ENCODE measurements at regions not wholly inside any gene's neighbourhood (a gene's known extent, or its start where the extent isn't known, plus 50 kb on each side); places are given as distances from the start of the nearest gene placed in this dataset.

DNA sequence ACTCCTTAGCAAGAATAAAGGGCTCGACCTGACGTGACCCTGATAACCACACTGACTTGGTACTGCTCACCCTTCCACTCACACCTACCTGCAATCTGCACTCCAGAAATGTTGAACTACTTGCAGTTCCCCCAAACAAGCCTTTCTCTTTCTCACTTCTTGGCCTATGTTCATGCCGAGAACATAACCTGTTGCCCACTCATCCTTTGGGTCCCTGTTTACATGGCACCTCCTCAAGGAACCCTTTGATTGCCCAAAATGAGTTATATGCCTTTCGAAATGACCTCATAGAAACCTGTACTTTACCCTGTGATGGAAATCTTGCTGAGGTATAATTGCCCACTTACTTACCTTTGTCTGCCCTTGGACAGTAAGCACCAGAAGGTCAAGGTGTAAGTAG lies 96.2 kb downstream of the TMCO5A start:
- H3K4me1 ChIP-seq (ENCODE audit: control insufficient read depth in 1 of 2, insufficient read depth in 2 of 2, low read length in 2 of 2) = no peaks in the 10 kb centered on the region

DNA sequence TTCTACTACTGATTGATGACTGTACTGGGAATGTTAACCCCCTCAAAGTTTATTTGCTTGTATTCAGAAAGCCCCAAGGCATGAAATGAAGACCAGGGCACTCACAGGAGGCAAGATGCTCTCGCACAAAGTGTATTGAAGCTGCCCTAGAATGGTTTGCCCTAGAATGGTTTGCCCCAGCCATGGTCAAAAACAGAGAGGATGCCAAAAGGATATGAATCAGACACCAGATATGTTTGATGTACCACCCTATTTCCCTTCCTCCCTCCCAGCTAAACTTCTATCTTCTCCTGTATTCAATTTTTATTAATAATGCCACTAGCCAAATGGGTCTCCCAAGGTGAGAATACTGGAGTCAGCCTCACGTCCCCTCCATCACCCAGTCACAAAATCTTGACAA lies 101.3 kb downstream of the TMCO5A start:
- WGBS (ENCODE audit: insufficient coverage) = 100% methylated on average over 1 of the region's 2 CpGs
- H3K4me3 Mint-ChIP-seq = no peak overlapping the region
- intact Hi-C loops (cut with micrococcal nuclease) = no loop called here
- Histone ChIP-seq H2AFZ (ENCODE audit: insufficient read depth, low read depth, low read length, poor library complexity, severe bottlenecking) (no peak overlapping the region), H3K9ac (ENCODE audit: insufficient read depth, low read length, poor library complexity, severe bottlenecking) (no peak overlapping the region), H3K4me1 (ENCODE audit: control insufficient read depth in 1 of 2, insufficient read depth in 2 of 2, low read length in 2 of 2) (no peaks in the 10 kb centered on the region), H3K27ac (ENCODE audit: low read depth in 1 of 2, low read length in 2 of 2) (no peak overlapping the region), H3K4me3 (replicated peaks in 1 of 3; ENCODE audit: low read depth in 2 of 3, low read length in 3 of 3) (no peak overlapping the region), H3K4me2 (replicated peaks; ENCODE audit: extremely low read depth, low read length, poor library complexity, severe bottlenecking) (no peak overlapping the region), H3K9me3 (replicated peaks in 1 of 2; ENCODE audit: control insufficient read depth in 1 of 2, insufficient read depth in 1 of 2, low read length in 2 of 2) (no peaks in the 10 kb centered on the region), H3K36me3 (replicated peaks in 1 of 2; ENCODE audit: control insufficient read depth in 1 of 2, insufficient read depth in 2 of 2, low read length in 2 of 2) (no peaks in the 10 kb centered on the region), H3K79me2 (ENCODE audit: insufficient read depth, low read length) (no peaks in the 10 kb centered on the region), H4K20me1 (ENCODE audit: insufficient read depth, low read length) (no peaks in the 10 kb centered on the region), H3K27me3 (ENCODE audit: control insufficient read depth in 2 of 2, insufficient read depth in 2 of 2, low read length in 2 of 2) (peaks cover 0 to 9% of the 10 kb centered on the region in 2 donors)
- H3K27me3 Mint-ChIP-seq (ENCODE audit: low read depth in 3 of 3) = peaks cover 4 to 13% (median 5%) of the 10 kb centered on the region in 3 donors
- no peak overlapping the region for H3K27ac Mint-ChIP-seq
- TF ChIP-seq, protein P1, sequence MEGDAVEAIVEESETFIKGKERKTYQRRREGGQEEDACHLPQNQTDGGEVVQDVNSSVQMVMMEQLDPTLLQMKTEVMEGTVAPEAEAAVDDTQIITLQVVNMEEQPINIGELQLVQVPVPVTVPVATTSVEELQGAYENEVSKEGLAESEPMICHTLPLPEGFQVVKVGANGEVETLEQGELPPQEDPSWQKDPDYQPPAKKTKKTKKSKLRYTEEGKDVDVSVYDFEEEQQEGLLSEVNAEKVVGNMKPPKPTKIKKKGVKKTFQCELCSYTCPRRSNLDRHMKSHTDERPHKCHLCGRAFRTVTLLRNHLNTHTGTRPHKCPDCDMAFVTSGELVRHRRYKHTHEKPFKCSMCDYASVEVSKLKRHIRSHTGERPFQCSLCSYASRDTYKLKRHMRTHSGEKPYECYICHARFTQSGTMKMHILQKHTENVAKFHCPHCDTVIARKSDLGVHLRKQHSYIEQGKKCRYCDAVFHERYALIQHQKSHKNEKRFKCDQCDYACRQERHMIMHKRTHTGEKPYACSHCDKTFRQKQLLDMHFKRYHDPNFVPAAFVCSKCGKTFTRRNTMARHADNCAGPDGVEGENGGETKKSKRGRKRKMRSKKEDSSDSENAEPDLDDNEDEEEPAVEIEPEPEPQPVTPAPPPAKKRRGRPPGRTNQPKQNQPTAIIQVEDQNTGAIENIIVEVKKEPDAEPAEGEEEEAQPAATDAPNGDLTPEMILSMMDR (IDR thresholded peaks at IDR 0.05) = no peak
- no peak for DNase-seq
- no peaks in the 10 kb centered on the region for H3K4me1 Mint-ChIP-seq
- no peaks in the 10 kb centered on the region for H3K36me3 Mint-ChIP-seq
- peaks cover 0 to 13% (median 2%) of the 10 kb centered on the region in 7 donors for H3K9me3 Mint-ChIP-seq

More for the DNA sequence above, 96.2 kb downstream of the TMCO5A start:
- H3K9me3 Mint-ChIP-seq = peaks cover 1 to 14% (median 7%) of the 10 kb centered on the region in 7 donors
- no peaks in the 10 kb centered on the region for H3K4me1 Mint-ChIP-seq
- H3K27ac Mint-ChIP-seq = no peak overlapping the region
- peaks cover 0 to 11% of the 10 kb centered on the region in 2 donors for H3K27me3 ChIP-seq (ENCODE audit: control insufficient read depth in 2 of 2, insufficient read depth in 2 of 2, low read length in 2 of 2)
- intact Hi-C loops (cut with micrococcal nuclease) = no loop called here
- 93% methylated on average over 3 of the region's 4 CpGs for WGBS (ENCODE audit: insufficient coverage)
- H3K9ac ChIP-seq (ENCODE audit: insufficient read depth, low read length, poor library complexity, severe bottlenecking) = no peak overlapping the region
- no peaks in the 10 kb centered on the region for H3K79me2 ChIP-seq (ENCODE audit: insufficient read depth, low read length)
- no peak overlapping the region for H3K4me3 ChIP-seq (replicated peaks in 1 of 3; ENCODE audit: low read depth in 2 of 3, low read length in 3 of 3)
- no peak overlapping the region for H3K4me2 ChIP-seq (replicated peaks; ENCODE audit: extremely low read depth, low read length, poor library complexity, severe bottlenecking)
- H3K27ac ChIP-seq (ENCODE audit: low read depth in 1 of 2, low read length in 2 of 2) = no peak overlapping the region
- H3K36me3 Mint-ChIP-seq = no peaks in the 10 kb centered on the region
- no peak overlapping the region for H3K4me3 Mint-ChIP-seq
- DNase-seq = no peak
- TF ChIP-seq, protein P1 (IDR thresholded peaks at IDR 0.05) = no peak
- H3K36me3 ChIP-seq (replicated peaks in 1 of 2; ENCODE audit: control insufficient read depth in 1 of 2, insufficient read depth in 2 of 2, low read length in 2 of 2) = no peaks in the 10 kb centered on the region
- H3K27me3 Mint-ChIP-seq (ENCODE audit: low read depth in 3 of 3) = peaks cover 9 to 11% (median 11%) of the 10 kb centered on the region in 3 donors
- no peak overlapping the region for H2AFZ ChIP-seq (ENCODE audit: insufficient read depth, low read depth, low read length, poor library complexity, severe bottlenecking)
- H3K9me3 ChIP-seq (replicated peaks in 1 of 2; ENCODE audit: control insufficient read depth in 1 of 2, insufficient read depth in 1 of 2, low read length in 2 of 2) = no peaks in the 10 kb centered on the region
- H4K20me1 ChIP-seq (ENCODE audit: insufficient read depth, low read length) = no peaks in the 10 kb centered on the region

Measured in CD14-positive monocyte (primary cell).